H9 (cell line): ENCODE measurements at regions not wholly inside any gene's neighbourhood (a gene's known extent, or its start where the extent isn't known, plus 50 kb on each side); places are given as distances from the start of the nearest gene placed in this dataset.

Source experiments
- DNase-seq: peaks from one replicate; pipeline ENCODE4 v3.0.0-alpha.2; 2017
- H2AFZ ChIP-seq: one replicate; pipeline ENCODE4 v1.6.1; 2013; ENCODE audit warnings: mild to moderate bottlenecking, low read length, control low read depth, moderate library complexity
- H2AK5ac ChIP-seq: 2 replicates; pipeline ENCODE4 v1.6.1; 2013; ENCODE audit warnings: low read length, control low read depth, mixed read lengths; ENCODE audit not compliant: insufficient read length
- H2BK120ac ChIP-seq: one replicate; pipeline ENCODE4 v1.6.1; 2013; ENCODE audit warnings: low read depth, mild to moderate bottlenecking, low read length, control low read depth, inconsistent platforms; ENCODE audit not compliant: poor library complexity, severe bottlenecking
- H2BK12ac ChIP-seq: 2 replicates; pipeline ENCODE4 v1.6.1; 2013; ENCODE audit warnings: low read length, control low read depth, mixed read lengths, low read depth; ENCODE audit not compliant: insufficient read length
- H2BK15ac ChIP-seq: 2 replicates; pipeline ENCODE4 v1.6.1; 2013; ENCODE audit warnings: low read depth, low read length, control low read depth
- H2BK20ac ChIP-seq: one replicate; pipeline ENCODE4 v1.6.1; 2013; ENCODE audit warnings: low read depth, mild to moderate bottlenecking, low read length, control low read depth, inconsistent platforms; ENCODE audit not compliant: poor library complexity, severe bottlenecking
- H2BK5ac ChIP-seq: 2 replicates; pipeline ENCODE4 v1.6.1; 2013; ENCODE audit warnings: low read length, control low read depth, mixed read lengths; ENCODE audit not compliant: insufficient read length
- H3K14ac ChIP-seq: 2 replicates; pipeline ENCODE4 v1.6.1; 2013; ENCODE audit warnings: low read length, control low read depth; ENCODE audit not compliant: insufficient read depth
- H3K18ac ChIP-seq: 2 replicates; pipeline ENCODE4 v1.6.1; 2013; ENCODE audit warnings: low read depth, mild to moderate bottlenecking, mixed read lengths, low read length, control low read depth; ENCODE audit not compliant: insufficient read length
- H3K23ac ChIP-seq: 2 replicates; pipeline ENCODE4 v1.6.1; 2013; ENCODE audit warnings: low read length, control low read depth, mixed read lengths, low read depth; ENCODE audit not compliant: insufficient read length
- H3K23me2 ChIP-seq: 2 replicates; pipeline ENCODE4 v1.6.1; 2013; ENCODE audit warnings: low read depth, mild to moderate bottlenecking, mixed read lengths, low read length, control low read depth; ENCODE audit not compliant: insufficient read length, poor library complexity, severe bottlenecking
- H3K27ac ChIP-seq: 2 replicates; pipeline ENCODE4 v1.5.1; 2013; ENCODE audit warnings: low read length, control low read depth, mixed read lengths, low read depth; ENCODE audit not compliant: insufficient read length
- H3K27me3 ChIP-seq: 2 replicates; pipeline ENCODE4 v1.6.1; 2013; ENCODE audit warnings: low read length, control low read depth, inconsistent platforms; ENCODE audit not compliant: insufficient read depth
- H3K4ac ChIP-seq: 2 replicates; pipeline ENCODE4 v1.6.1; 2013; ENCODE audit warnings: low read depth, mild to moderate bottlenecking, control low read depth, inconsistent platforms, low read length, moderate library complexity
- H3K4me1 ChIP-seq: 2 replicates; pipeline ENCODE4 v1.6.1; 2013; ENCODE audit warnings: low read length, control low read depth, inconsistent platforms; ENCODE audit not compliant: insufficient read depth
- H3K4me2 ChIP-seq: 2 replicates; pipeline ENCODE4 v1.6.1; 2013; ENCODE audit warnings: low read length, control low read depth, mixed read lengths; ENCODE audit not compliant: insufficient read length, insufficient read depth
- H3K56ac ChIP-seq: 2 replicates; pipeline ENCODE4 v1.6.1; 2013; ENCODE audit warnings: low read depth, mild to moderate bottlenecking, mixed read lengths, low read length, control low read depth; ENCODE audit not compliant: insufficient read length
- H3K79me1 ChIP-seq: 2 replicates; pipeline ENCODE4 v1.6.1; 2013; ENCODE audit warnings: low read depth, mild to moderate bottlenecking, moderate library complexity, low read length, control low read depth, inconsistent platforms; ENCODE audit not compliant: insufficient read depth, poor library complexity, severe bottlenecking
- H3K79me2 ChIP-seq: 2 replicates; pipeline ENCODE4 v1.6.1; 2013; ENCODE audit warnings: low read length, control low read depth, inconsistent platforms; ENCODE audit not compliant: insufficient read depth
- H3K9ac ChIP-seq: 2 replicates; pipeline ENCODE4 v1.6.1; 2013; ENCODE audit warnings: low read length, control low read depth, mixed read lengths; ENCODE audit not compliant: insufficient read length; ENCODE audit errors: extremely low read depth
- H3K9me3 ChIP-seq: one replicate; pipeline ENCODE4 v1.6.1; 2013; ENCODE audit warnings: low read depth, low read length, inconsistent platforms; ENCODE audit not compliant: control insufficient read depth
- H3T11ph ChIP-seq: one replicate; pipeline ENCODE4 v1.6.1; 2013; ENCODE audit warnings: mild to moderate bottlenecking, low read length, control low read depth, inconsistent platforms
- H4K20me1 ChIP-seq: one replicate; pipeline ENCODE4 v1.6.1; 2013; ENCODE audit not compliant: control insufficient read depth, insufficient read length, insufficient read depth
- H4K5ac ChIP-seq: 2 replicates; pipeline ENCODE4 v1.6.1; 2013; ENCODE audit warnings: low read depth, mild to moderate bottlenecking, mixed read lengths, low read length, control low read depth; ENCODE audit not compliant: insufficient read length
- H4K8ac ChIP-seq: replicated peaks from 2 replicates; pipeline ENCODE4 v1.6.1; 2013; ENCODE audit warnings: low read length, control low read depth, mixed read lengths, low read depth; ENCODE audit not compliant: insufficient read length
- H4K91ac ChIP-seq: 2 replicates; pipeline ENCODE4 v1.6.1; 2013; ENCODE audit warnings: low read depth, mild to moderate bottlenecking, moderate library complexity, mixed read lengths, low read length, control low read depth; ENCODE audit not compliant: insufficient read length
- H3K27ac Mint-ChIP-seq, 3 experiments: 2 replicates in 2 of 3; 3 replicates in 1 of 3; pipeline ENCODE4 v1.8.0; 2020 to 2021; ENCODE audit warnings: mixed read lengths in 3 of 3, mild to moderate bottlenecking in 1 of 3, moderate library complexity in 1 of 3
- H3K27me3 Mint-ChIP-seq: 2 replicates; pipeline ENCODE4 v1.8.0; 2021; ENCODE audit warnings: low read depth, mild to moderate bottlenecking, moderate library complexity, mixed read lengths
- H3K36me3 Mint-ChIP-seq, 3 experiments: 2 replicates in 2 of 3; 3 replicates in 1 of 3; pipeline ENCODE4 v1.8.0; 2020 to 2021; ENCODE audit warnings: low read depth in 3 of 3, mixed read lengths in 3 of 3; ENCODE audit not compliant: insufficient read depth in 1 of 3
- H3K4me1 Mint-ChIP-seq, 2 experiments: 2 replicates each; pipeline ENCODE4 v1.8.0; 2020; ENCODE audit warnings: mixed read lengths in 2 of 2
- H3K4me3 Mint-ChIP-seq, 2 experiments: 2 replicates in 1 of 2; 3 replicates in 1 of 2; pipeline ENCODE4 v1.8.0; 2020 to 2021; ENCODE audit warnings: mild to moderate bottlenecking in 2 of 2, mixed read lengths in 2 of 2, moderate library complexity in 1 of 2
- H3K9me3 Mint-ChIP-seq, 2 experiments: 2 replicates in 1 of 2; 3 replicates in 1 of 2; pipeline ENCODE4 v1.8.0; 2020; ENCODE audit warnings: mild to moderate bottlenecking in 2 of 2, mixed read lengths in 2 of 2, moderate library complexity in 1 of 2
- WGBS: extraction: QIAGEN DNeasy Blood & Tissue Kit; methylation state at CpG from one replicate; pipeline ENCODE4 v1.1.7; 2013; ENCODE audit warnings: missing lambda C conversion rate, low lambda C conversion rate, mixed read lengths; ENCODE audit not compliant: insufficient read length; ENCODE audit errors: extremely low coverage; 5-methylcytosine and 5-hydroxymethylcytosine counted together
- TF ChIP-seq, protein P1 (sequence below): fragments of 200-600 bp; sonication (generic); conservative IDR thresholded peaks from 3 replicates; pipeline ENCODE4 v1.8.0; 2021; ENCODE audit warnings: antibody characterized with exemption, mild to moderate bottlenecking

DNA sequence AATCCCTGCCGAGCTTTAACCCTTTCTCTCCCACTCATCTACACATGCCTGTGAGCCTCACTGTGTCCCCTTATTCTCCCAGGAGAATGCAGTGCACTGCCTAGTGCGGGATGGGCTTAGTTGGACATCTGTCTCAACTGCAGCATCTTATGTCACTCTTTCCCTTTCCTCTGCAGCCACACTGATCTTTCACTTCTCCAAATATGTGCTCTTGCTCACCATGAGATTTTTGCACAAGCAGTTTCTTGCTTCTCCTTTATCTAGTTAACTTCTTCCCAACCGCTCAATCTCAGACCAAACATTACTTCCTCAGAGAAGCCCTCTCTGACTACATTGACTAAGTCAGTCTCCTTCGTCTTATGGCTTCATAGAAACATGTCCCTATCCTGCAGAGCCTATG, 292.3 kb downstream of the KBTBD8 start:
- Histone ChIP-seq H3K27me3 (no peaks in the 10 kb centered on the region), H2BK15ac (no peak overlapping the region), H3K79me1 (no peaks in the 10 kb centered on the region), H4K8ac (no peak overlapping the region), H3K9ac (no peak overlapping the region), H3K23me2 (no peaks in the 10 kb centered on the region), H3K9me3 (no peaks in the 10 kb centered on the region), H3K56ac (no peak overlapping the region), H3K79me2 (no peaks in the 10 kb centered on the region), H4K91ac (no peak overlapping the region), H2BK12ac (no peak overlapping the region), H2BK5ac (no peak overlapping the region), H3T11ph (no peak overlapping the region), H3K4me2 (no peak overlapping the region), H3K4ac (no peak overlapping the region), H3K18ac (no peak overlapping the region), H3K23ac (no peak overlapping the region), H2BK120ac (no peak overlapping the region), H4K5ac (no peak overlapping the region), H2AFZ (no peak overlapping the region), H3K4me1 (no peaks in the 10 kb centered on the region; the same call in 1 of the 2 replicates), H2AK5ac (no peak overlapping the region), H3K14ac (no peak overlapping the region), H3K27ac (no peak overlapping the region), H4K20me1 (no peaks in the 10 kb centered on the region), H2BK20ac (no peak overlapping the region)
- no peaks in the 10 kb centered on the region for H3K36me3 Mint-ChIP-seq
- no peak overlapping the region for H3K4me3 Mint-ChIP-seq
- TF ChIP-seq, protein P1, sequence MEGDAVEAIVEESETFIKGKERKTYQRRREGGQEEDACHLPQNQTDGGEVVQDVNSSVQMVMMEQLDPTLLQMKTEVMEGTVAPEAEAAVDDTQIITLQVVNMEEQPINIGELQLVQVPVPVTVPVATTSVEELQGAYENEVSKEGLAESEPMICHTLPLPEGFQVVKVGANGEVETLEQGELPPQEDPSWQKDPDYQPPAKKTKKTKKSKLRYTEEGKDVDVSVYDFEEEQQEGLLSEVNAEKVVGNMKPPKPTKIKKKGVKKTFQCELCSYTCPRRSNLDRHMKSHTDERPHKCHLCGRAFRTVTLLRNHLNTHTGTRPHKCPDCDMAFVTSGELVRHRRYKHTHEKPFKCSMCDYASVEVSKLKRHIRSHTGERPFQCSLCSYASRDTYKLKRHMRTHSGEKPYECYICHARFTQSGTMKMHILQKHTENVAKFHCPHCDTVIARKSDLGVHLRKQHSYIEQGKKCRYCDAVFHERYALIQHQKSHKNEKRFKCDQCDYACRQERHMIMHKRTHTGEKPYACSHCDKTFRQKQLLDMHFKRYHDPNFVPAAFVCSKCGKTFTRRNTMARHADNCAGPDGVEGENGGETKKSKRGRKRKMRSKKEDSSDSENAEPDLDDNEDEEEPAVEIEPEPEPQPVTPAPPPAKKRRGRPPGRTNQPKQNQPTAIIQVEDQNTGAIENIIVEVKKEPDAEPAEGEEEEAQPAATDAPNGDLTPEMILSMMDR = no peak
- H3K27ac Mint-ChIP-seq = no peak overlapping the region
- H3K9me3 Mint-ChIP-seq = no peaks in the 10 kb centered on the region
- no CpG with 5 or more reads among the region's 4 CpGs for WGBS
- no peak for DNase-seq
- H3K4me1 Mint-ChIP-seq = peaks cover 3% of the 10 kb centered on the region in 2 experiments; a peak in 2 of 4 replicates
- H3K27me3 Mint-ChIP-seq = no peaks in the 10 kb centered on the region
